Suppressor macrophage treated with lipopolysaccharide for 4 hours (primary cell): ENCODE measurements at regions not wholly inside any gene's neighbourhood (a gene's known extent, or its start where the extent isn't known, plus 50 kb on each side); places are given as distances from the start of the nearest gene placed in this dataset.
"Not testable (repeated sequence)": the region's sequence is repeated elsewhere in the genome, so short reads cannot be mapped to it uniquely, and the experiment has no call there.

Experiments
- DNase-seq: peaks from one replicate; pipeline ENCODE4 v3.0.0-alpha.2; 2020

- DNase-seq, result no peak
Measured at GRCh38 chr9:81069038-81069795, 620.1 kb downstream of the TLE1 start.

GRCh38 chr9:81062995-81063394 lies 626.4 kb downstream of the TLE1 start:
- DNase-seq, result not testable (repeated sequence)

GRCh38 chr9:81058782-81059181 lies 630.6 kb downstream of the TLE1 start:
- DNase-seq, result no peak

- no peak for DNase-seq
Measured at GRCh38 chr9:81053298-81054025, 635.9 kb downstream of the TLE1 start.

GRCh38 chr9:81052846-81053245 lies 636.5 kb downstream of the TLE1 start:
- DNase-seq, result peak; percentile 22

- DNase-seq, result no peak
Measured at GRCh38 chr9:81047280-81047679, 642.1 kb downstream of the TLE1 start.

- DNase-seq, result no peak
Measured at GRCh38 chr9:81045658-81046057, 643.7 kb downstream of the TLE1 start.

- DNase-seq, result no peak
Measured at GRCh38 chr9:81037889-81038288, 651.5 kb downstream of the TLE1 start.

- no peak for DNase-seq
Measured at GRCh38 chr9:81035601-81036000, 653.7 kb downstream of the TLE1 start.

GRCh38 chr9:81035171-81035570 lies 654.2 kb downstream of the TLE1 start:
- no peak for DNase-seq

GRCh38 chr9:81032831-81033230 lies 656.5 kb downstream of the TLE1 start:
- DNase-seq, result no peak

GRCh38 chr9:81032030-81032572 lies 657.2 kb downstream of the TLE1 start:
- no peak for DNase-seq

- DNase-seq, result no peak
Measured at GRCh38 chr9:81031422-81032029, 657.8 kb downstream of the TLE1 start.

GRCh38 chr9:81030027-81030426 lies 659.3 kb downstream of the TLE1 start:
- no peak for DNase-seq

GRCh38 chr9:81028504-81028903 lies 660.8 kb downstream of the TLE1 start:
- DNase-seq, result no peak

GRCh38 chr9:81022177-81022576 lies 667.2 kb downstream of the TLE1 start:
- no peak for DNase-seq

GRCh38 chr9:81014945-81015344 lies 674.4 kb downstream of the TLE1 start:
- not testable (repeated sequence) for DNase-seq

GRCh38 chr9:81013191-81013590 lies 676.2 kb downstream of the TLE1 start:
- not testable (repeated sequence) for DNase-seq

GRCh38 chr9:81002906-81003305 lies 686.4 kb downstream of the TLE1 start:
- DNase-seq, result no peak

GRCh38 chr9:81002242-81002641 lies 687.1 kb downstream of the TLE1 start:
- no peak for DNase-seq

GRCh38 chr9:80995759-80996158 lies 693.6 kb downstream of the TLE1 start:
- DNase-seq, result no peak

GRCh38 chr9:80994892-80995291 lies 694.5 kb downstream of the TLE1 start:
- DNase-seq, result no peak

- not testable (repeated sequence) for DNase-seq
Measured at GRCh38 chr9:80985595-80985994, 703.8 kb downstream of the TLE1 start.

- DNase-seq, result no peak
Measured at GRCh38 chr9:80976403-80976802, 712.9 kb downstream of the TLE1 start.
